TTC549 (cell line): ENCODE measurements at regions not wholly inside any gene's neighbourhood (a gene's known extent, or its start where the extent isn't known, plus 50 kb on each side); places are given as distances from the start of the nearest gene placed in this dataset.
A peak's percentile ranks its signal among the peaks of the same experiment; 100 is the strongest.
"Not testable (repeated sequence)": the region's sequence is repeated elsewhere in the genome, so short reads cannot be mapped to it uniquely, and the experiment has no call there.

Source experiments
- FAIRE-seq: peaks from 2 replicates; lab custom pipeline; 2012; peaks lifted over from hg19 to GRCh38; lab: Jason Lieb, UNC

DNA sequence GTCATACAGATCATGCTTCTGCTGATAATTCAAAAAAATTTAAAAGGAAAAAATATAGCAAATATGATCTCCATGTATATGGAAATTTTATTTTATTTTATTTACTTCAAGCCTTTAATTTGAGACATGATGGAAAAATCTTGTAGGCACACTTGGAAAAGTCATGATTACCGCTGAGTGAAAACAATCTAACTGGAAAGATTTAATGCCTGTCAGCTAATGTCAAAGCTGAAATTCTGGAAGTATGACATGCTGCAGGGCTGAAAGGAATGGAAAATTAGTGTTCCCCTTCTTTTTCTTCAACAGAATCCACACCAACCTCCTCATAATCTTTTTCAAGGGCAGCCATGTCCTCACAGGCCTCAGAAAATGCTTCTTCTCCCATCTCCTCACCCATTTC lies 58.2 kb downstream of the RPRM start:
- FAIRE-seq: no peak

DNA sequence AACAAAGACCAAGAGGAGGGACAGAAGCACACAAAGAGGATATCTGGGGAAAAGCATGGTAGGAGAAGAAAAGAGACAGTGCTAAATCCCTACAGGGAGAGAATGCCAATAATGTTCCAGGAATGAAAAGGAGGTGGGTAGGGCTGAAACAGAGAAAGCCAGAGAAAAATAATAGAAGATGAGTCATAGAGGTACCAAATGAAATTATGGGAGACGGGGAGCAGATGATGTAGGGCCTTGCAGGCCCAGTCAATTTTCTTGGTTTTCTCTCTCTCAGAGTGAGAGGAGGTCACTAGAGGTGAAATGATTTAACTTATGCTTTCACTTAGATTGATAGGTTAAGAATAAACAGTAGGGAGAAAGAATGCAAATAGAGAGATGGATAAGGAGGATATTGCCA lies 61.5 kb downstream of the RPRM start:
- no peak for FAIRE-seq

DNA sequence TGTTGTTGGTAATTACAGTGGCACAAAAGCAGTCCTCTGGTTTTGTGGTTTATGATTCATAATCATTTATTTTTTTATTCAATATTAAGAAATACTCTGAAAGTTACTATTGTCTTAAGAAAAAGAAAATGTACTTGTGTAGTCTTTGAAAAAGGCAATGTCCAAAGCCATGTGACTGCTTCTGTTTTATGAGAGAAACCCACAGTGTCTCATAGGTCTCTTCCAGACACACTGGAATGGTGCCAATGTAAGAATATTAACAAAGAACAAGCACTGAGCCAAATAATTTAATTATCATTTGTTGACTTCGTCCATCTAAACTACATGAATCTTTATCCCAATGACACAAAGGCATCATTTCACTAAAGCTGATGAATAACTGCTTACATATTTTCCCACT lies 62.5 kb downstream of the RPRM start:
- no peak for FAIRE-seq

DNA sequence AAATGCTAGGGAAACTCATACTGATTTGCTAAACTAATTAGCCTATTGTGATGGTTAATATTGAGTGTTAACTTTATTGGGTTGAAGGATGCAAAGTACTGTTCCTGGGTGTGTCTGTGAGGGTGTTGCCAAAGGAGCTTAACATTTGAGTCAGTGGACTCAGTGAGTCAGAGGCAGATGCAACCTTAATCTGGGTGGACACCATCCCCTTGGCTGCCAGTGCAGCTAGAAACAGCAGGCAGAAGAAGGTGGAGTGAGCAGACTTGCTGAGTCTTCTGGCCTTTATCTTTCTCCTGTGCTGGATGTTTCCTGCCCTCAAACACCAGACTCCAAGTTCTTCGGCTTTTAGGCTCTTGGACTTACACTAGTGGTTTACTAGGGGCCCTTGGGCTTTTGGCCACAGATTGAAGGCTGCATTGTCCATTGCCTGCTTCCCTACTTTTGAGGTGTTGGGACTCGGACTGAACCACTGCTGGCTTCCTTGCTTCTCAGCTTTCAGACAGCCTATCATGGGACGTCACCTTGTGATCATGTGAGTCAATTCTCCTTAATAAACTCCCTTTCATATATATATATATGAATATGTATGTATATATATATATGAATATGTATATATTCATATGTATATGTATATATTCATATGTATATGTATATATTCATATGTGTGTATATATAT lies 69.7 kb downstream of the RPRM start:
- no peak for FAIRE-seq

DNA sequence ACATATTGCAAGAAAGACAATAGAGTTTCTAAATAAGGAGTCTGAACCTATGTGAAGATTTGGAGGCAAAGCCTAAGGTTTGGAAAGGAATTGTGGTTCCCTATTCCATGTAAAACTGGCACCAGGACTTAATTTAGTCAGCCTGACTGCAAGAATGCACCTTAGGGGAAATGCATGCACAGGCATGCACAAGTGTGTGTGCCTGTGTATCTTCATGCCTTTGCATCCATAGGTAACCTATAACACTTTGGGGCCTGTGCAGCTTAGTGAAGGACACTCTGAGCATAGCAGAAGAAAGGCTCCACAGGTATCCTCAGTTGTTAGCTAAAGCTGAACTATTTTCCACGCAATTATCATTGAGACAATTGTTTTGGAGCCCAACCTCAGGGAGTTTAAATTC lies 73.4 kb downstream of the RPRM start:
- no peak for FAIRE-seq

DNA sequence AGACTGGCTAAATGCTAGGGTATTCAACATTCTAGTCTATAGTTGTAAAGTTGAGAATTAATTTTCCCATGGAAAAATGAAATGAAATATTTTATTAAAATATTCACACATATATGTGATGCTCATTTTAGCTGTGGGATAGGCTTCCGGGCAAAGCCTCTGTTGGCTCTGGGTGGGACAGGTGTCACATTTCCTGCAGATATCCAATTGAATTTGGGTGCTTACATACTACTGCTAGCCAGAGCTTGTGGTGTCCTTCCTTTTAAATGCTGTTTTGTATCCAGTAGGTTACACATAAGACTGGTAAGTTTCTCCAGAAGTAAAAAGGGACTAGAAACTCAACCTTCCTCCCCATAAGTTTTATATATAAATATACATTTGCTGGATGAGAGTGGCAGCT lies 73.8 kb downstream of the RPRM start:
- FAIRE-seq: no peak

DNA sequence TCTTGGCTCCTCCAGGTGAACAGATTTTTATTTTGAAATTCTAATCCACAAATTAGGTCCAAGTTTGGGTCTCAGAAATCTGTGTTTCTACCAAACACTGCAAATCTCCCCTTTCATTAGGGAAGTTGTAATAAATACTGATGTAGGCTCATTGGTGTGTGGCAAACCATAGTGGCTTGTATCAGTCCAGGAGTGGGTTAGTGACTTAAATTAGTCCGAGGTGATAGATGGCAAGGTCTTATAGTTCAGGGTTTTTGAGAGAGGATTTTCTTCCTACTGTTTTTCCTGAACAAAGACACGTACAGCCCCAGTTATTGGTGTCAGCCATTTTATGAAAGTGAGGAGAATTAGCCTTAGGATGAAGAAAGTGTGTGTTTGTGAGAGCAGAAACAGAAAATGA lies 74.6 kb downstream of the RPRM start:
- no peak for FAIRE-seq

DNA sequence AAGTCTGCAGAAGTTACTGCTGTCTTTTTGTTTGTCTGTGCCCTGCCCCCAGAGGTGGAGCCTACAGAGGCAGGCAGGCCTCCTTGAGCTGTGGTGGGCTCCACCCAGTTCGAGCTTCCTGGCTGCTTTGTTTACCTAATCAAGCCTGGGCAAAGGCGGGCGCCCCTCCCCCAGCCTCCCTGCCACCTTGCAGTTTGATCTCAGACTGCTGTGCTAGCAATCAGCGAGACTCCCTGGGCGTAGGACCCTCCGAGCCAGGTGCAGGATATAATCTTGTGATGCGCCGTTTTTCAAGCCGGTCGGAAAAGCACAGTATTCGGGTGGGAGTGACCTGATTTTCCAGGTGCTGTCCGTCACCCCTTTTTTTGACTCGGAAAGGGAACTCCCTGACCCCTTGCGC lies 75.2 kb downstream of the RPRM start:
- FAIRE-seq: not testable (repeated sequence)

DNA sequence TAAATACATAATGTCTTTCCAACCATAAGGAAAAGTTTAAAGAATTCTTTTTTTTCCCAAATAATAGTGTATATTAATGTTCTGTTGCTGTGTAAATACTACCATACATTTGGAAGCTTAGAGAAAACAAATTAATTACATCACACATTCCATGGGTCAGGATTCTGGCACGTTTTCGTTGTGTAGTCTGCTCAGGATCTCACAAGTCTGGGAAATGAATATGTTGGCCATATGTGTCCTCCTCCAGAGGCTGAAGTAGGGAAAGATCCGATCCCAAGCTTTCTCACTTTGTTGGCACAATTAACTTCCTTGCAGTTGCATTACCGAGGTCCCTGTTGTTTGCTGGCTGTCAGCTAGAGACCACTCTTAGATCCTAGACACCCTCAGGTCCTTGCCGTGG lies 83.9 kb downstream of the RPRM start:
- FAIRE-seq: no peak

DNA sequence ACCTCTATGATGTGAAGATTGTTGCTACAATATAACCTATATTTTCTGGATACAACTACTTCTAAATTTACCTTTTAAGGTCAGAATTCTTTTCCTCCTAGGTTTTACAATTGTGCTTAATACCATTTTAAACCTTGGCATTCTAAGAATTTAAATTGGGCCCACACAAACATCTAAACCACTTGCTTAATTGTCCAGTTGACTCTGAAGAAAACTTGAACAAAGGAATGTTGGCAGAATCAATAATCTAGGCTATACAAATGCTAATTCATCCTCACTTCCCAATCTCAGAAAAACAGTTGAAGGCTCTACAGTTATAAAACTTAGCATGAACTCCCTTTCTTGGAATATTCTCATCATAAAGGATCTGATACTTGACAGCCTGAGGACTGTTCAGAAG lies 84.3 kb downstream of the RPRM start:
- FAIRE-seq: no peak

DNA sequence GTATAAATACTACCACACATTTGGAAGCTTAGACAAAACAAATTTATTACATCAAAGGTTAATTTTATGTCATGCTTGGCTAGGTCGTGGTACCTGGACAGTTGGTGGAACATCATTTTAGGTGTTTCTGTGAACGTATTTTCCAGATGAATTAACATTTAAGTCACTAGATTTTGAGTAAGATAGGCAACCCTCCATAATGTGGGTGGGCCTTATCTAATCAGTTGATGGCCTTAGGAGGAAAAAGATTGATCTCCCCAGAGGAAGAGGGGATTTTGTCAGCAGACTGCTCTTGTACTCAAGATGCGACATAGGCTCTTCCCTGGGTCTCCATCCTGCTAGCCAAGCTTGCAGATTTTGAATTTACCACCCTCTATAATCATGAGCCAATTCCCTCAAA lies 85.0 kb downstream of the RPRM start:
- FAIRE-seq: no peak

DNA sequence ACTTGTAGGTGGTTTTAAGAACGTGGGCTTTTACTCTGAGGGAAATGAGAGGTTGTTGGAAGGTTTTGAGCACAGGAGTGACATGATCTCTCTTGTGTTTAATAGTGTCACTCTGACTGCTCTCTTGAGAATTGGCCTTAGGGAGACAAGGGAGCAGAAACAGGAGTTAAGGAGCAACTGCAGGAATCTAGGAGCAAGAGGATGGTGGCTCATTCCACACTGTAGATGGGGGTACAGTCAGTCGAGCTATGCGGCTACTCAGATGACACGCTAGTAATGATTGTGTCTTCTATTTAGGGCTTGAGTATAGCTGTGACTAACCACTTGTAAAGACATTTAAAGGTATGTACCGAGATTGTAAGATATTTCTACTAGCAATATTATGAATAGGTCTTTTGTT lies 87.4 kb downstream of the RPRM start:
- no peak for FAIRE-seq

DNA sequence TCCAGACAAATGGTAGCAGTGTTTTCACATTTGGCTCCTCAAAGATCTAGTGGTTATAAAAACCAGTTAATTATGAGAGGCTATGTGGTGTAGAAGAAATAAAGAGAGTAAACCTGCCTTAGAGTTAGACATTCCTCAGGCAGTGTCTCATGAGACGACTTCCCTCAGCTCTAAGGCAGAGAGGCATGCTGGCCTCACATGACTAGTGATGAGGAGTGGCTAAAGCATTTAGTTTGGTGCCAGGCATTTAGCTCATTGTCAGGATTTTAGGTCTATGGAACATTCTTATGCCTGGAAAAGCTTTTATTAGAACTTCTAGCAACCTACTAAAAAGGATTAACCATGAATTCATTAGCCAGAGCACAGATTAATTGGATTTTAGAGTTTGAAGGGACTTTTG lies 90.3 kb downstream of the RPRM start:
- no peak for FAIRE-seq

DNA sequence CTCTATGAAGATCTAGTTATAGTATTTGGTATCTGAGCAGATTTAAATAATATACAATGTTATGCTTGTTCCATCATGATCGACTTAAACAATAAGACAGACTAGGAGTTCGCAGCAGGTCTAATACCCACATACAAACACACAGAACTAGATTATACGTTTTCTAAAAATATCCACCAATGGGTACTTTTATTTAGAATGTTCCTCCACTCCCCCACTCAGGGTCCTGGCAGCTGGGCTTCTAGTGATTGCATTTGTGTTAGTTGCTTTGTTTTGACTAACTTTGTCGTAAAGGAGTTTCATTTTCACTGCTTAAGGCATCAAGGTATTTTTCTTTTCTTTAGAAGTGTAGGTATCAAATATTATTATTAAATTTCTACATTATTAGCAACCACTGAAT lies 91.4 kb downstream of the RPRM start:
- FAIRE-seq: no peak

DNA sequence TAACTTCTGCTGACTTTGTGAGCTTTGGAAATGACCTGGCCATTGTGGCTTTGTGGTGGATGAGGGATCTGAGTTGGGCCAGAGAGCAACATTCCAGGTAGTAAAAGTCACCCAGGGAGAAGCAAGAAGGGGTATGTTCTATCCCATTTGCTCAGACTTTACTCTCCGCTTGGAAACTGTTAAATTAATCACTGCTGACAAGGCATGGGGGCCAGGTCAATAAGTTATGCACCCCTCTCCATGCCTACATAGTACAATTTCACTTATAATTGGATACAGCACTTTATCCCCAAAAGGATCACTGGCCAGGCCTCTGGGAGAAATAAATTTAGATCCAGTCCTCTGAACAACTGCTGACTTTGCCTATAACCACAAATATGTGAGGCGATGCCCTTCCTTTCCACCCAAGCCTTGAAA lies 92.1 kb downstream of the RPRM start:
- no peak for FAIRE-seq

DNA sequence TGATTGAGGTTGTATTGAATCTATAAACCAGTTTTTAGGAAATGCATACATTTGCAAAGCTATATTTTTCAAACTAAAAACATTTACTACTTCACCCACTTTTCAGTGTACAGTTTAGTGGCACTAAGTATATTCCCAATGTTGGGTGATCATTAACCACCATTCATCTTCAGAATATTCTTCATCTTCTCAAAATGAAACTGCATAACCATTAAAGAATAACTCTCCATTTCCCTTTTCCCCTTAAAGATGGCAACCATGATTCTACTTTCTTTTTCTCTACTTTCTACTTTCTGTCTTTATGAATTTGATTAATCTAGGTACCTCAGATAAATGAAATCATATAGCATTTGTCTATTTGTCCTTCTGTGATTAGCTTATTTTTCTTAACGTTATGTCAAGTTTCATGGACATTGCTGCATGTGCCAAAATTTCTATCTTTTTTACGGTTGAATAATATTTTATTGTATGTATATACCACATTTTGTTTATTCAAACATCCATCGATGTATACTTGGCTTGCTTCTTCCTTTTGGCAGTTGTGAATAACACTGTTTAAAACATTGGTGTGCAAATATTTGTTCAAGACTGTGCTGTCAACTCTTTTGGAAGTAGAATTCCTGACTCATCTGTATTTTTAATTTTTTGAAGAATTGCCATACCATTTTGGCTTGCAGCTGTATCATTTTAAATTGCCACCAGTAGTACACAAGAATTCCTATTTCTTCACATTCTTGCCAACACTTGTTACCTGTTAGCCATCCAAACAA lies 104.9 kb downstream of the RPRM start:
- FAIRE-seq: no peak

DNA sequence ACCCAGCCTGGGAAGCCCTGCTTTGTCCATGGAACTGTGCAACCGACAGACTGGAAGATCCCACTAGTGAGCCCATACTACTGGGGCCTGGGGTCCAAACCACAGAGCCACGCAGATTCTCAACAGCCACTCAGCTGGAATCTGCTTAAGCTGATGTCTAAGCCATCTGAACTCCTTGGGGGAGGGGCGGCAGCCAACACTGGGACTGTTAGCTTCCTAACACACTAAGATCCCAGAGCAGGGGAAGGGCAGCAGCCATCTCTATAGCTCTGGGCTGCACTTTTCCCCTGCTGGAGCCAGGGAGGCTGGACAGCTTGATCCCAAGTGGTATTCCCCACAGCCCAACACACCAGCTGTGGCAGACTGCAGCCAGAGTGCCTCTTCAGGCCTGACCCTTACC lies 118.3 kb downstream of the RPRM start:
- no peak for FAIRE-seq

DNA sequence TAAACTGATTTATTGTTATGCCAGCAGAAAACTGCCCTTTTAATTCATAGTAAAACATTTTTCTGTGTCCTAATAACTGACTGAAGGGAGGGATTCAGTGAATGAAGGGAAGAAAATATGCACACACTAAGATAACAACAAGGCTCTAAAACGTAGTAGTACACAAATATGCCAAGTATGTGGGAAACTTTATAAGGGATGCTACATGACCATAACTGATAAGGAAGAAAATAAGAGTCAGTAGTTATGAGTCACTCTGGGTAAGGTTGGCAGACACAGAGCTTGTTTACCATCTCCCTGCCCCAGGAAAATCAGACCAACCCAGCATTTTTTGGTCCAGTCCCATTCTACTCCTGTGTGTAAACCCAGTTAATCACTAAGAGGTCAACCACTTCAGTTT lies 124.2 kb downstream of the RPRM start:
- no peak for FAIRE-seq

DNA sequence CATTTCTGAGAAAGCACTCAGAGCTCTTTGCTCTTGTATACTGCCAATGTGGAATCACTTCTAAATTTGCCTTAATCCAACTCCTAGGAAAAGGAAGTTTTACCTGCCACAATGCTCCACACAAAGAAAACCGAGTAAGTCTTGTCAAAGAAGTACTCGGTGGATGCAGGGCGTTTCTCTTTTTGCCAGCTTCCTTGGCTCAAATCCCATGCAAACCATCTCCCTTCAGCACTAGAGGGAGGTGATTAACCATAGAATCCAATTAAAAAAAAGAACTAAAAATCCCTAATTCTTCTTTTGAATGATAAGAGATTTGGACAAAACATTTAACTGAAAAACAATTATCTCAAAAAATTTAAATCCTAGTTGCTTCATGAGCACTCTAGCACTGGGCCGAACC lies 129.0 kb downstream of the RPRM start:
- FAIRE-seq: no peak

DNA sequence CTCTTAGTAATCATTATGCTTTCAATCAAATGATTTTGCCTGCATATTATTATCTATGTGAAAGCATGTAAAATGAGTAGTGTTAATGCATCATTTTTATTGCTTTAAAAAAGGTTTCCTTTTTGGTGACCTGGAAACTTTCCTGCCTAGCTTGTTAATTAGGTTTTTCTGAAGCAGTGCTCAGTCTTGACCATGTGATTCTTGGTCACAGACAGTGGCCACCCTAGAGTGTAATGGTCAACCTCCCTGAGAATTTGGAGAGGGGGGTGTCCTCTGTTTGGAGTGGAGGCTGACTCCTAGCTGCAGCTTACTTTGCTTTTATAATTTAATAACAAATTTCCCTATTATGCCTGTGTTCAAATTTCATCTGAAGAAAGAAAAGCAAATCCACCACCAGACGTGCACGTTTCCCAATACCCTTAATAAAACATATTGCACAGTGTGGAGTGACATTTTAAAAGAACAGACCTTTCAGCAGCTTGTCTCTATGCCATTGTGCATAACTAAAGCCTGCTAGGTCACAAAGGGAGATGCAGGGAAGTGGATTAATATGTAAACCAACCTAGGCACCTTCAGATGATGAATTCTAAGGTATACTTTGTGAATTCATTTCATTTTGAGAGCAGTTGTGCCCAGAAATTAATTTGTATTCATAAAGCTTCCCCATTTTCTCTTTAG lies 130.6 kb downstream of the RPRM start:
- no peak for FAIRE-seq

DNA sequence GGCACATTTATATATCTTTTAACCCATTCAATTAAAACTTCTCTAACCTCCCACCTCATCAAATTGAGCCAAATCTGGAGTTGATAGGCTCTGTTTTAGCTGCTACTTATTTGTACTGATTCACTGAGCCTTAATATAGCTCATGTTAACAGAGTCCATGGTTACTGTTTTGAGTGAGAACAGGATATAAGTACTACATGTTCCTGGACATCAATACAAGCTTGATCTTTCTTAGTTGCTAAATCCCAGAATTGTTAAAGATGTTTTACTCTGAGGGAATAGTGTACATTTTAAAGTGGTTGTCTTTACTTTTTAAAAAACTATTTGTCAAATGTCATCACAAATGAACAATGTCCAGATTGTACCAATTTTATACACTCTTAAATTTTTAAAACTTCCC lies 157.7 kb downstream of the RPRM start:
- no peak for FAIRE-seq

DNA sequence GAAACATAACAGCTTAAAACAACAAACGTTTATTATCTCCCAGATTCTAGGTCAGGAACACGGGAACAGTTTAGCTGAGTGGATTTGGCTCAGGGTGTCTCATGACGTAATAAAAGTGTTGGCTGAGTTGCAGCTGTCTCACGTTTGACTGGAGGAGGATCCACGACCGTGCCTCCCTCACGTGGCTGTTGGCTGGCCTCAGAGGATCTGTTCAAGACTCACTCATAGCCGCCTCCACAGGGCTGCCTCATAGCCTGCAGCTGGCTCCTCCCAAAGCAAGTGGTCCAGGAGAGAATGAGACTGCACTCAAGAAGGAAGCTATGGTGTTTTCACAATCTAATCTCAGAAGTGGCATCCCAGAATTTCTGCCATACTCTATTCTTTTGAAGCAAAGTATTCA lies 167.1 kb downstream of the RPRM start:
- no peak for FAIRE-seq

DNA sequence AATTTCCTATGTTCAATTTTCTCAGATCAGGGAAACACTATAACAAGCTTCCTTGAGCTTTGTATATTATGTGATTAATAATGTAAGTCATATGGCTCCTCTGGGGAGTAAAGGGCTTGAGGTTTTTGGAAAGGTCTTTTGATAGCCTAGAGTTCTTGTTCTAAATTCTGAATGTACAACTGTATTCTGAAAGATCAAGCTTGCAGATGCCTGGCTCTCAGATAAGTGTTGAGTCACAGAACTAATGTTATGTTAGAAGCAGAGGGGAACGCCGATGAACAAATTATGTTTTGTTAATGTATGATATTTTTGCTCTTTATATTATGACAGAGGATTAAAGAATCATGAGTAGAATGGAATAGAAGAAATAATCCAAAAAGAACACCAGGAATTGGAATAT lies 170.1 kb downstream of the RPRM start:
- FAIRE-seq: no peak

DNA sequence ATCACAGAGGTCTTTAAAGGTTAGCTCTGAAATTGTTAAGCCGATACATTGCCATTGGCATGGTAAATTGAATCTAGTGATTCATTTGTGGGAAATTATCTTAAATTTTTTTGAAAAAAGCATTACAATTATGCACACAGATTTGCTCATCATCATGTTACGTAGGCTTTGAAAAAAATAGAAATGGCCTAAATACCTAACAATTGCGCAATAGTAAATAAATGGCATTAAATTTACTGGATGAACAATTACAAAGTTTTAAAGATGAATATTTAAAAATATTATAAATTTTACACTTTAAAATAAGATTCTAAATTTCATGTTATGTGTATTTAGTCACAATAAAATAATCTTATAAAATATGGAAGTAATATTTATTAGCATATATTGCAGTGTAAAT lies 171.3 kb downstream of the RPRM start:
- FAIRE-seq: peak; percentile 62
